HepG2 (cell line): ENCODE measurements at regions not wholly inside any gene's neighbourhood (a gene's known extent, or its start where the extent isn't known, plus 50 kb on each side); places are given as distances from the start of the nearest gene placed in this dataset.

ENCODE experiments used
- ATAC-seq: fragments of 200-7000 bp; cut with Tn5 transposase; 3 replicates; pipeline ENCODE4 v1.9.1; 2020; ENCODE audit warnings: mild to moderate bottlenecking, moderate library complexity
- BruUV-seq: library from RNA; stranded (reverse); fragments of 400-500 nt; replicated peaks from 2 replicates; lab custom pipeline; 2021; lab: Mats Ljungman, UMichigan
- CTCF ChIA-PET: fragments of 300-600 bp; formaldehyde crosslinking; extraction: SDS; loops from one replicate; lab custom pipeline; 2021; ENCODE audit warnings: low total read pairs, inconsistent platforms, low intra/inter-chr PET ratio; lab: Yijun Ruan, JAX
- POLR2A ChIA-PET: fragments of 350-600 bp; sonication (Branson Sonifier 250); formaldehyde crosslinking; loops from one replicate; lab custom pipeline; 2020; ENCODE audit warnings: antibody characterized with exemption, inconsistent platforms; lab: Yijun Ruan, JAX
- DNase-seq: peaks from one replicate; pipeline ENCODE4 v3.0.0-alpha.2; 2015; ENCODE audit warnings: low spot score
- FAIRE-seq: peaks from 3 replicates; lab custom pipeline; 2011; peaks lifted over from hg19 to GRCh38; lab: Jason Lieb, UNC
- H2AFZ ChIP-seq: one replicate; pipeline ENCODE4 v1.6.1; 2011; ENCODE audit warnings: low read length, inconsistent platforms
- H3K27ac ChIP-seq: fragments of 300-600 bp; 3 replicates; pipeline ENCODE4 v1.8.0; 2011; ENCODE audit warnings: mixed run types, mild to moderate bottlenecking, mixed read lengths, low read length, inconsistent platforms; ENCODE audit not compliant: insufficient read depth; ENCODE audit errors: extremely low read length
- H3K27me3 ChIP-seq, 2 experiments: fragments of 200-600 bp in 1 of 2; 2 replicates in 1 of 2; 3 replicates in 1 of 2; pipeline versions ENCODE4 v1.6.0 to v1.8.0; 2011; ENCODE audit warnings: low read length in 2 of 2, mild to moderate bottlenecking in 2 of 2, moderate library complexity in 2 of 2, inconsistent platforms in 1 of 2; ENCODE audit not compliant: insufficient read depth in 2 of 2, control insufficient read depth in 1 of 2
- H3K36me3 ChIP-seq, 2 experiments: fragments of 200-600 bp in 1 of 2; replicated peaks in 1 of 2; 2 replicates in 1 of 2; 3 replicates in 1 of 2; pipeline versions ENCODE4 v1.5.1 to v1.8.0; 2011; ENCODE audit warnings: low read length in 2 of 2, inconsistent platforms in 1 of 2; ENCODE audit not compliant: insufficient read depth in 2 of 2, control insufficient read depth in 1 of 2
- H3K4me1 ChIP-seq: 2 replicates; pipeline ENCODE4 v1.5.1; 2012; ENCODE audit warnings: low read length, inconsistent platforms; ENCODE audit not compliant: insufficient read depth
- H3K4me2 ChIP-seq: 2 replicates; pipeline ENCODE4 v1.6.0; 2011; ENCODE audit warnings: low read depth, low read length, inconsistent platforms
- H3K4me3 ChIP-seq, 3 experiments: fragments of 200-600 bp in 1 of 3; sonication (generic), shearing (Covaris generic) in 1 of 3; replicated peaks in 1 of 3; 2 replicates each; pipeline ENCODE4 v1.5.1; 2011 to 2016; ENCODE audit warnings: low read length in 3 of 3, inconsistent platforms in 2 of 3, low read depth in 2 of 3, mild to moderate bottlenecking in 2 of 3, control low read depth in 1 of 3, mixed read lengths in 1 of 3; ENCODE audit not compliant: insufficient read depth in 1 of 3
- H3K79me2 ChIP-seq: one replicate; pipeline ENCODE4 v1.6.1; 2011; ENCODE audit warnings: low read length, inconsistent platforms; ENCODE audit not compliant: insufficient read depth
- H3K9ac ChIP-seq: 2 replicates; pipeline ENCODE4 v1.6.0; 2011; ENCODE audit warnings: mild to moderate bottlenecking, low read depth, low read length, inconsistent platforms; ENCODE audit not compliant: insufficient read depth
- H3K9me3 ChIP-seq: 2 replicates; pipeline ENCODE4 v1.5.1; 2012; ENCODE audit warnings: mild to moderate bottlenecking, low read length
- H4K20me1 ChIP-seq: 2 replicates; pipeline ENCODE4 v1.6.0; 2011; ENCODE audit warnings: inconsistent platforms, mild to moderate bottlenecking, low read length, moderate library complexity; ENCODE audit not compliant: insufficient read depth
- HNF4A ChIP-seq: sonication (generic); formaldehyde crosslinking; IDR thresholded peaks from 2 replicates; pipeline ENCODE4 v1.4.0; 2020; ENCODE audit warnings: missing genetic modification reagents
- HNF4G ChIP-seq, 2 experiments: sonication (generic) in 1 of 2; formaldehyde crosslinking in 1 of 2; IDR thresholded peaks; 2 replicates each; pipeline versions ENCODE4 v1.4.0 to v1.6.1; 2011 to 2020; ENCODE audit warnings: borderline replicate concordance in 2 of 2, low read depth in 2 of 2, mild to moderate bottlenecking in 2 of 2, low read length in 1 of 2, missing genetic modification reagents in 1 of 2, moderate library complexity in 1 of 2
- IKZF4 ChIP-seq: sonication (generic); formaldehyde crosslinking; IDR thresholded peaks from 2 replicates; pipeline ENCODE4 v1.5.1; 2020; ENCODE audit warnings: borderline replicate concordance, mild to moderate bottlenecking, low read depth, missing genetic modification reagents; ENCODE audit errors: not compliant biosample characterization
- NCOA2 ChIP-seq: sonication (generic); formaldehyde crosslinking; IDR thresholded peaks from 2 replicates; pipeline ENCODE4 v1.8.0; 2022; ENCODE audit warnings: inconsistent platforms
- NFE2 ChIP-seq: sonication (generic); formaldehyde crosslinking; IDR thresholded peaks from 2 replicates; pipeline ENCODE4 v1.4.0; 2020; ENCODE audit warnings: missing genetic modification reagents
- SMC3 ChIP-seq: IDR thresholded peaks from 2 replicates; pipeline ENCODE4 v1.6.1; 2011; ENCODE audit warnings: low read length, improper control_type of control experiment
- XRCC5 ChIP-seq: fragments of 200-400 bp; formaldehyde crosslinking; optimal IDR thresholded peaks from 2 replicates; pipeline ENCODE3; 2017; ENCODE audit warnings: mild to moderate bottlenecking, low read length
- ZC3H4 ChIP-seq: sonication (generic); formaldehyde crosslinking; IDR thresholded peaks from 2 replicates; pipeline ENCODE4 v1.4.0; 2020; ENCODE audit warnings: missing genetic modification reagents, borderline replicate concordance
- ZNF839 ChIP-seq: sonication (generic); formaldehyde crosslinking; IDR thresholded peaks from 2 replicates; pipeline ENCODE4 v1.4.0; 2020; ENCODE audit warnings: missing genetic modification reagents, mild to moderate bottlenecking, borderline replicate concordance
- WGBS: methylation state at CpG from one replicate; pipeline ENCODE4 v1.1.6; 2017; ENCODE audit warnings: low lambda C conversion rate; 5-methylcytosine and 5-hydroxymethylcytosine counted together
- in situ Hi-C: cut with HindIII; loops from 2 replicates; pipeline ENCODE4 v1.10.0; 2017; ENCODE audit warnings: low pct_unique_long_range_greater_than_20kb; ENCODE audit not compliant: extremely low pct_ligation_motif_present
- intact Hi-C: fragments of 100-400 bp; cut with micrococcal nuclease; formaldehyde crosslinking; loops from one replicate; pipeline ENCODE4 v1.10.0; 2022; ENCODE audit not compliant: unreplicated experiment
- TF ChIP-seq, protein P1 (sequence below): sonication (generic); formaldehyde crosslinking; IDR thresholded peaks from 2 replicates; pipeline ENCODE4 v1.9.0; 2021; ENCODE audit warnings: missing genetic modification reagents, borderline replicate concordance
- TF ChIP-seq, protein P2 (sequence below): IDR thresholded peaks from 2 replicates; pipeline ENCODE4 v1.6.1; 2018; ENCODE audit warnings: missing genetic modification reagents, mild to moderate bottlenecking, missing compliant biosample characterization
- TF ChIP-seq, protein P3 (sequence below): sonication (generic); formaldehyde crosslinking; IDR thresholded peaks from 2 replicates; pipeline ENCODE4 v1.9.0; 2021; ENCODE audit warnings: missing genetic modification reagents, mild to moderate bottlenecking, borderline replicate concordance

DNA sequence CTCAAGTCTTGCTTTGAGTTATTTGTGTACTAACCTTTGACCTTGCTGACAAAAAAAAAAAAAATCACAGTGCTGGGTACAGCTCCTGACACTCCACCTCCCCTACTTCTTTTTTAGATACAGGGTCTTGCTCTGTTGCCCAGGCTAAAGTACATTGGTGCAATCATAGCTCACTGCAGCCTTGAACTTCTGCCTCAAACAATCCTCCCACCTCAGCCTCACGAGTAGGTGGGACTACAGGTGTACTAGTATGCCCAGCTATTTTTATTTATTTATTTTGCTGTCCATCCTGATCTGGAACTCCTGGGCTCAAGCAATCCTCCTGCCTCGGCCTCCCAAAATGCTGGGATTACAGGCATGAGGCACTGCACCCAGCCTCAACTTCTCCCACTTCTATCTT, 57.2 kb upstream of the KCNMB1 start:
- intact Hi-C loops = no loop called here
- Histone ChIP-seq H3K27me3 (peaks cover 0 to 6% of the 10 kb centered on the region in 2 experiments; a peak in 1 of 5 replicates), H3K9me3 (peaks cover 6% of the 10 kb centered on the region; the same call in 1 of the 2 replicates), H3K4me1 (no peaks in the 10 kb centered on the region), H3K4me3 (no peak overlapping the region), H3K9ac (no peak overlapping the region), H3K79me2 (no peaks in the 10 kb centered on the region), H3K4me2 (no peak overlapping the region), H2AFZ (no peak overlapping the region), H3K27ac (no peak overlapping the region), H3K36me3 (no peaks in the 10 kb centered on the region), H4K20me1 (no peaks in the 10 kb centered on the region)
- ATAC-seq (no peak), FAIRE-seq (no peak), DNase-seq (no peak)
- no TSS peak for BruUV-seq
- in situ Hi-C loops = no loop called here
- TF ChIP-seq HNF4G (IDR thresholded peaks at IDR 0.05; ENCODE audit: borderline replicate concordance, low read depth, low read length) (no peak), HNF4G (CRISPR knock-in tag; IDR thresholded peaks at IDR 0.05; ENCODE audit: borderline replicate concordance, low read depth) (no peak), ZNF839 (CRISPR knock-in tag) (no peak), XRCC5 (no peak), NCOA2 (CRISPR knock-in tag) (no peak), SMC3 (no peak), HNF4A (CRISPR knock-in tag) (no peak), NFE2 (CRISPR knock-in tag) (no peak), IKZF4 (CRISPR knock-in tag) (no peak), ZC3H4 (CRISPR knock-in tag) (no peak)
- TF ChIP-seq, protein P1, sequence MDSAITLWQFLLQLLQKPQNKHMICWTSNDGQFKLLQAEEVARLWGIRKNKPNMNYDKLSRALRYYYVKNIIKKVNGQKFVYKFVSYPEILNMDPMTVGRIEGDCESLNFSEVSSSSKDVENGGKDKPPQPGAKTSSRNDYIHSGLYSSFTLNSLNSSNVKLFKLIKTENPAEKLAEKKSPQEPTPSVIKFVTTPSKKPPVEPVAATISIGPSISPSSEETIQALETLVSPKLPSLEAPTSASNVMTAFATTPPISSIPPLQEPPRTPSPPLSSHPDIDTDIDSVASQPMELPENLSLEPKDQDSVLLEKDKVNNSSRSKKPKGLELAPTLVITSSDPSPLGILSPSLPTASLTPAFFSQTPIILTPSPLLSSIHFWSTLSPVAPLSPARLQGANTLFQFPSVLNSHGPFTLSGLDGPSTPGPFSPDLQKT (CRISPR knock-in tag) = no peak
- TF ChIP-seq, protein P2, sequence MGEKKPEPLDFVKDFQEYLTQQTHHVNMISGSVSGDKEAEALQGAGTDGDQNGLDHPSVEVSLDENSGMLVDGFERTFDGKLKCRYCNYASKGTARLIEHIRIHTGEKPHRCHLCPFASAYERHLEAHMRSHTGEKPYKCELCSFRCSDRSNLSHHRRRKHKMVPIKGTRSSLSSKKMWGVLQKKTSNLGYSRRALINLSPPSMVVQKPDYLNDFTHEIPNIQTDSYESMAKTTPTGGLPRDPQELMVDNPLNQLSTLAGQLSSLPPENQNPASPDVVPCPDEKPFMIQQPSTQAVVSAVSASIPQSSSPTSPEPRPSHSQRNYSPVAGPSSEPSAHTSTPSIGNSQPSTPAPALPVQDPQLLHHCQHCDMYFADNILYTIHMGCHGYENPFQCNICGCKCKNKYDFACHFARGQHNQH (CRISPR knock-in tag) = no peak
- TF ChIP-seq, protein P3, sequence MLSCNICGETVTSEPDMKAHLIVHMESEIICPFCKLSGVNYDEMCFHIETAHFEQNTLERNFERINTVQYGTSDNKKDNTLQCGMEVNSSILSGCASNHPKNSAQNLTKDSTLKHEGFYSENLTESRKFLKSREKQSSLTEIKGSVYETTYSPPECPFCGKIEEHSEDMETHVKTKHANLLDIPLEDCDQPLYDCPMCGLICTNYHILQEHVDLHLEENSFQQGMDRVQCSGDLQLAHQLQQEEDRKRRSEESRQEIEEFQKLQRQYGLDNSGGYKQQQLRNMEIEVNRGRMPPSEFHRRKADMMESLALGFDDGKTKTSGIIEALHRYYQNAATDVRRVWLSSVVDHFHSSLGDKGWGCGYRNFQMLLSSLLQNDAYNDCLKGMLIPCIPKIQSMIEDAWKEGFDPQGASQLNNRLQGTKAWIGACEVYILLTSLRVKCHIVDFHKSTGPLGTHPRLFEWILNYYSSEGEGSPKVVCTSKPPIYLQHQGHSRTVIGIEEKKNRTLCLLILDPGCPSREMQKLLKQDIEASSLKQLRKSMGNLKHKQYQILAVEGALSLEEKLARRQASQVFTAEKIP (CRISPR knock-in tag) = no peak
- ChIA-PET CTCF (no interaction called here), POLR2A (no interaction called here)
- 0% methylated on average over 2 of the region's 2 CpGs for WGBS
